HG02973 (cell line): ENCODE measurements at regions not wholly inside any gene's neighbourhood (a gene's known extent, or its start where the extent isn't known, plus 50 kb on each side); places are given as distances from the start of the nearest gene placed in this dataset.

Experiments used
- ATAC-seq: cut with Tn5 transposase; IDR thresholded peaks from one replicate; pipeline ENCODE4 v1.9.1; 2021; ENCODE audit warnings: moderate library complexity; ENCODE audit not compliant: unreplicated experiment

DNA sequence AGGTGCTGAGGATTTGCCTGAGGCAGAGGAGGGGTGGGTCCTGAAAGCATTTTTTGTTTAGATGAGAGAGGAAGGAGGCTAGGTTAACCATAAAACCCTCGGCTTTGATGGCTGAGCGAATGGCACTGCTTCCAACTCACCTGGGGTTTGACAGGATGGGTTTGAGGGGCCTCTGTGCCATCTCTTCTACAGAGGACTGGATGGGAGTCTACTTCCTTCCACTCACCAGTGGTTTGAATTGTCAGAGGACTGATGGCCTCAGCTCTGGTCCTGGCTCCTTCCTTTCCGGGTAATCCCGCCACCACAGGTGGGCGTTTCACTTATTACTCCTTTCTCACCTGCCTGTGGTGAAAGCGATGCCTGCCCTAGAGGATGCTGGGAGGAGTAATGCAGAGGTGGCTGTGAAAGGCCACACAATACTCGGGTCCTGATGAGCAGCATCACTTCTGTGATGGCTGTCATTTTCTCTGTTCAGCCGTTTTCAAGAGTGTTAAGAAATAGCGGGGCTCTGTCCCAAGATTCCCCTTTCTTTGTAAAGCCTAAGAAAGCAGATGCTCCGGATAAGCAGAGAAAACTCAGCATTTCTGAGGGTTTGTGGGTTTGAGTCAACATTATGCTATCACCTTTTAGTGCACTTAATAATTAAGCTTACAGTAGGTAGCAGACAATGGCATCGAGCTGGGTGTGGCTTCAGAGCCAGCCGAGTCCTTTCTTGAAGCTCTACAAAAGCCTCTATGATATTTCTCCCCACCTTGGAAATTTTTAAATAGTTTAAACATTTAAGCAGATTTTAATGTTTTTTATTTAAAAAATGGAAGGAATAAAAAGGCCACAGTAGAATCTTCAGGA lies 220.7 kb downstream of the HLX start:
- no peak for ATAC-seq

DNA sequence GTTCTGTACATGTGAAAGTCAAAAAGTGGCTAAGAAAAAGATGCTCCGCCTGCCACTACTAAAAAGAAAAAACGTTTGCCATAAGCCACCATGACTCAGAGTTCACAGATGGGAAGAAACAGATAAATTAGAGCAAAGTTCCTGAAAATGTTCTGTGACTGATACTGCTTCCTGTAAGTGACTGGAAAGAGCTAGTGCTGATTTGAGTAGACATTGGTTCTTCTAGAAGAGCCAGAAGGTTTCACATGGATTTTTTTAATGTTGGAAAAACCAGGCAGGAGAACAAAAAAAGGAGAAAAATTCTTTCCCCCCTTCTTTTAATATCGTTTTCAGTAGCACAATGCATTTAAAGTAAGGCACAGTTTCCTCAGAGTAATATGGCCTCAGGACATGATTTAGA lies 221.4 kb downstream of the HLX start:
- no peak for ATAC-seq

DNA sequence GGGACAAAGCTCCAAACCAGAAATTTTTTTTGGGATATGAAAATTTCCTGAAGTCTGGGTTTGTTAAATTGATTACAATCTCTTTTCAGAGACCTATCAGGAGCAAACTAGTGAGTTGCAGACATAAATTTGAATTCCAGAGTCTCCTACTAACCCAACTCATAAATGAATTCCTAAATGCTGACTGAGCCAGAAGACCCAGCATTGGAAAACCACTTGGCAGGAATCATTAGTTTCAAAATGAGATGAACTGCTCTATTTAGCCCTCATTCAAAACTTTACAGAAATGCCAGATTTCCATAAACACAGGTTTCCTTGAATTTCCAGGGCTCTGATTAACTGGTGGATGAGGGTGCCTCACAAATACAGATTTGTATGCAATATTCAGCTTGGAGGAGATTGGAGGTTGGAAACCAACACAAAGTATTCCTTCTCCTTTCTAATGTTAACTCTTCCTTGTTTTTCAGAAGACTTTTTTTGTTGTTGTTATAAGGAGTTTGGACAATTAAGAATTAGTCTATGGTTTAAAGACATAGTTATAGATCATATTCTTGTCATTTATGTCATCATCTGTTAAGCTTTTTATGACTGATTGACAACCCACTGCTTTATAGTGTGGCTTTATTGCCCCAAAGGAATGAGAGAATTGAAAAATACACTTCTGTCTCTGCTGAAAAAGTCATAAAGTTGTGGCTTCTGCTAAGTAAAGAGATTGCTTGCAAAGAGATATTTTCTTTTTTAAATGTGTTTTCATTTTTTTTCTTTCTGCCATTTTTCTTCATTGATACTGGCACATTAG lies 222.8 kb downstream of the HLX start:
- no peak for ATAC-seq

DNA sequence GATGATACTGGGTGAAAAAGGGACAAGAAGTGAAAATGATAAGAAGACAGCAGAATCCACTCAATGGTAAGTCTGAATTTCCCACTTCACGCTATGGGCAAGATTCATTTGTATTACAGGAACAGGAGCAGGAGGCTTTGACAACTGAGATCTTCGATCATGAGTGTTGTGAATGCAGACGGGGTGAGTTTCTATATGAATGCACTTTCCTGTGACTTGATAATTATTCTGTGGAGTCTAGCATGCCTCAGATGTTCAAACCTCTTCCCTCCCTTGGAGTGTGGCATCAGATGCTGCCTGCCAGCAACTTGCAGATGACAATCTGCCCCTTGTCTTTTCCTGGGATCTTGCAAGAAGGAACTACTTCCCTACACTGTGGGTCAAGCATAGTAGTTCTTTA lies 225.4 kb downstream of the HLX start:
- ATAC-seq = no peak

DNA sequence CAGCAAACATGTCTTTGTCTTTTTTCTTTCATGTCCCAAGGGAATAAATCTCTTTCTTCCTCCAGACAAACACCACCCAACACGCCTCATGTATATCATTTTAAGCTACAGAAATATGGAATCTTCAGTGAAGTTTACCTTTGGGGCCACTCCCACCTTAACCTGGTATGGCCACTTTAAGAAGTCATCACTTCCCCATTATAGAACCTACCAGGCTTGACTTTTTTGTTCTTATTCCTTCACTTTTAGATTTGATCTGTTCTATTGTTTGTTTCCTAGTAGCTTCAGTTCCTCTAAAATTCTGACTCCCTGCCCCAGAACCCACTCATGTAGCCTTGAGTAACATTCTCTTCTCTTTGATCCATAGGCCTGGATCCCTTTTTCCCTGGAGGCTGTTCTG lies 226.3 kb downstream of the HLX start:
- ATAC-seq = no peak

DNA sequence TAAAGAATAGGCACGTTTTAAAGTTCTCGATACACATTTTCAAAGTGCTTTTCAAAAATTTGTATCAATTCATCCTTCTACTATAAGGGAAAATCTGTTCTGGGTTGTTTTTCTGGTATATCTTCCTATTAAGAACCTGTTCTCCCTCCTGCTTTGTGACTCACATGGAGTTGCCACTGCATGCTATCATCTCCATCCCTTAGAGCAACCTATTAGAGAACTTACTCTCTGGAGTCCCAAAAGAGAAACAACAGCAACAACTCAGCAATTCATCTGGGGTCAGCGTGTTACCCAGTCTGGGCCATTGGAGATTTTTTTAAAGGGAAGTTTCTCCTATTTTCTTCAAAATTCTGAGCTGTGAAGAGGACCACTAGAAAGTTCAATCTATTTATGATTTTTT lies 227.4 kb downstream of the HLX start:
- no peak for ATAC-seq

DNA sequence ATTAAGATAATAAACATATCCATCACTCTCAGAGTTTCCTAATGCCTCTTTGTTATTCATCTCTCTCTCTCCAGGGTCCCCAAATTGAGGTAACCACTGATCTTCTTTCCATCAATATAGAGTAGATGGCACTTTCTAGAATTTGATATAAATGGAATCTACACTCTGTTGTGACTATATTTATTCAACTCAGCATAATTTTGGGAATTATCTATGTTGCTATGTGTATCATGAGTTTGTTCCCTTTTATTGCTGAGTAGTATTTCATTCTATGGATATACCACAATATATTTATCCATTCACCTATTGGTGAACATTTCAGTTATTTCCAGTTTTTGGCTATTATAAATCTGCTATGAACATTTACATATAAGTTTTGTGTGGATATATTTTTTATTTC lies 230.7 kb downstream of the HLX start:
- ATAC-seq = no peak

DNA sequence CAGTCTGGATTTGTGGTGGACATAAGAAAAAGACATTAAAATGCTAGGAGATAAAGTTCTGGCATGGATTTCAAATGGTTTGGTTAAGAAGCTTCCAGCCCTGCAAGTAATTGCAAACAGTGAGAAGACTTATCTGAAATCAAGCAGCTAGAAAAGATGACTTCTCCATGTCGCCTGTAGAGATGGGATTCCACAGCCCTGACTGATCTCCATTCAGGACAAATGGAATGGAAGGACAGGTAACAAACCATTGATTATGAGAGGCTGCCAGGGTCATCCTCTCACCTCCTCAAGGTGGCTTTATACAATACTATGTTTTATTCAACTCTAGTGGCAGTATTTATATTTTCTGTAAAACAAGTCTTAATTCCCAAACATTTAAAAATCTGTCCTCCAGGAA lies 237.9 kb downstream of the HLX start:
- no peak for ATAC-seq

DNA sequence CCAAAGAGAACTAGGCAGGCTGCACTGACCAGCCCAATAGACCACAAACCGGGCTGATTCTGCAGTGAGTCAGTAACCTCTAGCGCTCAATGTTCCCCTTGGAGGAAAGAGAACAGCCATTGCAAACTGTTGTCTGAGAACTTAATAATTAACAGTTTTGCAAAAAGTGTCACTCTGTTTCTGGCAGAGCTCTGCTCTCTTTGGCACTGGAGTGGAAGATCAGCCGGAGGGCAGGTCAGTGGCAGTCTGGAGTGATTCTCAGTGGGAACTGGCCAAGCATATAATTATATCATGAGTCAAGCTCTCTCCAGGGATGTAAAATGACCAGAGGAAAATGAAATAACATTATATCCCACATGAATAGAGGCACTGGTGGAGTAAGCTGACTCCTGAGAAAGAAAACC lies 238.3 kb downstream of the HLX start:
- ATAC-seq = no peak

DNA sequence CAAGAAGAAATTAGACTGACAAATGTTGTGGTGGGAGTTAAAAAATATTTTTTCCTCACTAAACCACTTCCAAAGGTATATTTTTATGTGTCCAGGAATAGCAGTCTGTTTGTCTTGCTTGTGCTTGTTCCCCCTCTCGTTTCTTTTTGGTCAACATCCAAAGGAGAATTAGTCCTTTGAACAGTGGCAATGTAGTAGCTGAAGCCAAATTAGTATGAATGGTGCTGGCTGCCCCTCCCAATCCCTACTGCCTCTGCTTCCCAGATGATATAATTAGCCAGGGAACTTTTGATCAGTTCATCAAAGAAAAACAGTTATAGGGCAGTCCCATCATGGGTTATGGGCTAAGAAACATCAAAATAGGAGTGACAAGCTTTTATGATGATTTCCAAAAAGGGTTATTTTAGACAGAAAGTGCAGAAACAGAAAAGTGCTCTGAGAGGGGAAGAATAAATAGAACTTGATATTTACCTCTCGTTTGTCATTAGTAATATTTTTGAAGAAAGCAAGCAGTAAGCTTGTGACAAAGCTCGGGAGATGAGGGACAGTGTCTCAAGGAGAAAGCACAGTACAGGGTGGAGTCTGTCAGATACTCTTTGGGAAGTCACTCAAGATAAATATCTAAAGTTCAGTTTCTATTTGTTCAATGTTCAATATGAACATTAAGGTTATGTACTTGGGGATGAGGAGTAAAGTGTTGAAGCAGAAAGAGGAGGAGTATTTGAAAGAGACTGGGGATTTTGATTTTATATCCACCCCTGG lies 239.1 kb downstream of the HLX start:
- no peak for ATAC-seq

DNA sequence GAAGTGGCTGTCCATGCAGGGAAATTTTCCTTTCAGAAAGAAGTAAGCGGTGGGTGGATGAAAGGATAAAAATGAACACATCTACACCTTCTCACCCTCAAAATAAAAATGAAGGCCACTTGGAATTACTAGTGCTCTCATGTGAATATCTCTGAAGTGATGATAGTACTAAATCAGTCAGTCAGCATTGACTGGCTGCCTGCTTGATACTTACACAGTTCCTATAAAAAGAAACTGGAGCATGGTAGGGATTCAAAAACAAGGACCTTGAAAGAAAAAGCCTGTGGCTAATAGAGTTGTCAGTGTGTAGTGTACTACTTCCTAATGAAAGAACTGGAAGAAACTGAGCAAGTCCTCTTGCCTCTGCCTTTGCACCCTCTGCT lies 239.7 kb downstream of the HLX start:
- ATAC-seq = no peak

DNA sequence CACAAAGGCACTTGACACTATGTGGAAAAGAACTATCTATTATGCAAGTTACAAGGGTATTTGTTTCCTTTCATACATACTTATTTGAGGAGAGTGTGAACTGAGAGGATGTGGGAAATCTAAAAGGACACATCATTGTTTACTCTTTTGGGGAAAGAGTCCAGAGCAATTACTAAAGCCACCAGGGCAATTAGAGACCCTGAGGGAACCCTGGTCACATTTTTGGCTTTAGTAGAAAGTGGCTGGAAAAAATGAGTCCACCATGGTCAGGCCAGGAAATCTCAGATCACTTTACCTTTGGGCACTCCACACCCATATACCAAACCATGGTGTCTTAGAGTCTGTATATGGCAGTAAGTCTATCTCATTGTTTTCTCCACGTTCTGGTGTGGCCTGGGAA lies 243.3 kb downstream of the HLX start:
- ATAC-seq = no peak

DNA sequence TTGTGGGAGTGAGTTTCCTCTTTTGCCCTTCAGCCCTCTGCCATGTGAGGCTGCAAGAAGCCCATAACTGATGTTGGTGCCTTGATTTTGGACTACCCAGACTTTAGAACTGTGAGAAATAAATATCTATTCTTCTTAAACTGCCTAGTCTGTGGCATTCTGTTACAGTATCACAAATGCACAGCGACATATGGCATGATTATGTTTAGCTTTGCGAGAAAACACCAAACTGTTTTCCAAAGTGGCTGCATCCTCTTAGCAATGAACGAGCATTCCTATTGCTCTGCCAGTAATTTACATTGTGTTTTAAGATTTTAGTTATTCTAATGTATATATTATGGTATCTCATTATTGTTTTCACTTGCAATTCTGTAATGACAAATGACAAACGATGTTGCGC lies 246.7 kb downstream of the HLX start:
- ATAC-seq = no peak

DNA sequence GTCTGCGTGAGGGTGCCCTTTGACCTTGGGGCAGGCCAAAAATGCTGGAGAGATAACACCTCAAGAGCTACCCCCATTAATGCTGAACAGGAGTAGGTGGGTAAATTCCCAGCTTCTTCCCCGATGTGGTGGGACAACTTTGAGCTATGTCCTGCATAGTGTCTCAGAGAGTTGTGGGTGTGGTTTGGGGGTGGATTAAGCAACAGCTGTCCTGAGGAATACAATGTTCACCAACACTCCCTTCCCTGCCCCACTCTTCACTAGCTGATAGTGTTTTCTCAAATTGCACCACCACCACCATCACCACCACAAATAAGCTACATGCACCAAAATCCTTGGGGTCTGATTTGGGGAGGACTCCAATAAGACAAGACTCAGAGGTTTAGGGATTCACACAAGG lies 258.4 kb downstream of the HLX start:
- no peak for ATAC-seq

DNA sequence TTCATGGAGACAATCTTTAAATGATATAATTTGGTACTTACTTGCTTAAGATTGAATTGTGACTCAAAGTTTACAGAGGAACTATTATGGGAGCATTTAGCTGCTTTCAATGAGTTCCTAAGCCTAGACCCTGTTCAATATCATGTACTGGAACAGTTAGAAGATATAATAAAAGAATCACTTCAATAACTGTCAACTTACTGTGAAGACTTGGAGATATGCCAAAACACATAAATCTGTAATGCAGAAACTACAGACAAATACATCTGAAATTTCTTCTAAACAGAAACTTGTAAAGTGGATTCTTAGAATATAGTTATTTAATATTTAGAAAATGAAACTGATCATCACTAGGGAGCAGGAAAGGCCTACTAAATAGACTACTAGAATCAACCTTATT lies 259.3 kb downstream of the HLX start:
- ATAC-seq = no peak

DNA sequence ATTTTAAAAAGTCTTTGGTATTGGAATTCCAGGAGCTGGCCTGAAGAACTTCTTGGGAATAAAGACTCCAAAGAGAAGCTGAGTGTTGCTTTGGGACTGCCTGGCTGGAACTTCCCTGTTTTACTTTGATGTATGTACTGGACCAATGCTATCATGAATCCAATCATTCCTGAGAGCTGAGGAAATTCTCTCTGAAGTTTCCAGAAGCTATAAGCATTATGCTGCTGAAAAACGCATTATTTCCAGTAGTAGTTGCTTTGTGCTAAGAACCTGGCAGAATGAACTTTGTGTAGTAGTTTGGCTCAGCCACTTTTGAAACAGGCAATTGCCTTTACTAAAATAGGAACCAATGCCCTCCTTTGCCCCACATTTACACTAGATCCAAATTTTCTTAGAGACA lies 260.7 kb downstream of the HLX start:
- no peak for ATAC-seq

DNA sequence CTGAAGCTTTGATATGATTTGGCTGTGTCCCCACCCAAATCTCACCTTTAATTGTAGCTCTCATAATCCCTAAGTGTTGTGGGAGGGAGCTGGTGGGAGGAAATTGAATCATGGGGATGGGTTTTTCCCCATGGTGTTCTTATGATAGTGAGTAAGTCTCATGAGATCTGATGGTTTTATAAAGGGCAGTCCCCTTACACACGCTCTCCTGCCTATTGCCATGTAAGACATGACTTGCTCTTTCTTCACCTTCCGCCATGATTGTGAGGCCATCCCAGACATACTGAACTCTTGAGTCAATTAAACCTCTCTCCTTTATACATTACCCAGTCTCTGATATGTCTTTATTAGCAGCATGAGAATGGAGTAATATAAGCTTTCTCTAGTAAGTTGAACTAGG lies 261.9 kb downstream of the HLX start:
- ATAC-seq = no peak

DNA sequence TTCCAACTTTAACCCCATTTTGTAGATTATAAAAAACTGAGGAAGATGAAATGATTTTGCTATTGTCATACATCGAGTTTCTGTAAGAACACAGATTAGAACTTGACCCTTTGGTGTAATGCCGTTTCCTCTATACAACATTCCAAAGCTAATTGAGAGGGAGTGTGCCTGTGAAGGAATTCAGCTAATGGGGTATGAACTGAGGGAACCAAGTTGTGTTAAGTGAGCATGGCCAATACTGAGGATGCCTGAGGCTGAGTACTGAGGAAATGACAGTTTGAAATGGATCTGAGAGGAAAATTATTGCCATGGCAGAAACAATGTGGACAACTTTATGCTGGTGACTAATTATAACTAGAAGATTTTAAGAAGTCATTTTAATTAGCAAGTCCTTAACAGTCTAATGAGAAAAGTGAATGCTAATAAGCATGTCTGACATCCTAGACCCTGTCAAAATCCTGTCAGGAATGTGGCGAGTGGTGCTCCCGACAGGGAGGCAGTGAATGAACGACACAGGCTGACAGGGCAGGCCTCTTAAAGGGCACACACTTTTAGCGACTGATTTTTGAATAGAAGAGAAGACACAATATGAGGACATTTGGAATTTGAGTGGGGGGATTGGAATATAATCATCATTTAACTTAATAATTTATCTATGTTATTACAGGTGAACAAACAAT lies 262.5 kb downstream of the HLX start:
- ATAC-seq = no peak

DNA sequence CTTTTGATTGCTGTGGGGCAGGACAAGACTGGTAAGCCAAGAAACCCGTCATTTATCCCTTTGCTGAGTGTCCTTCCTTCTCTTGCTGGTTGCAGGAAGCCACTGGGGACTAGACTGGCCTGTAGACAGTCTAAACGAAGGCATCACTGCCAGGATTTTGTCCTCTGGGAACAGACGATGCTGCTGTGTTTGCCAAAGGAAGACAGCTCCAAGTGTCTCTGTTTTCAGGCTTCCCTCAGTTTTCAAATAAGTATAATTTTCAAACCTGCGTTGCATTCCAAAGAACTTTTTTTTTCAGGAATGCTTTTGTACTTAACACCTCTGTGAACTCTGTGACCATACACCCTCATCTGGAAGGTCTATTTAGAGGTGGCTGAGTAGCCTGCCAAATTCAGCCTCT lies 269.4 kb downstream of the HLX start:
- no peak for ATAC-seq

DNA sequence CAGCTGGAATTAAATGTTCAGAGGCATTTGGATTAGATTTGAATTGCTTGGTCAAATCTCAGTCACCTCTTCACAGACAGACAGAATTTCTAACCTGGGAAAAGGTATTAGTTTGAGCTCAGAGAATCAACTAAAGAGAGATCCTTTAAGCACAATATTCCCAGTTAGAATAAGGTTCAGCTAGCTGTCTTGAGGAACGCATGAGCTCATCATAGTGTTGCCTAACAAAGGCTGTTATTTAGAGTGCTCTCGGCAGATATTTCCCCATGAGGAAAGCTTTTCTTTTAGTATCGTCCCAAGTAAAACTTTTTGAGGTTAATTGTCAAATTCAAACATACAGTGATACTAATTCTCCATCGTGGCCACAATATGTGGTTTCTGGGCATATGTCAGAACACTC lies 269.9 kb downstream of the HLX start:
- no peak for ATAC-seq

DNA sequence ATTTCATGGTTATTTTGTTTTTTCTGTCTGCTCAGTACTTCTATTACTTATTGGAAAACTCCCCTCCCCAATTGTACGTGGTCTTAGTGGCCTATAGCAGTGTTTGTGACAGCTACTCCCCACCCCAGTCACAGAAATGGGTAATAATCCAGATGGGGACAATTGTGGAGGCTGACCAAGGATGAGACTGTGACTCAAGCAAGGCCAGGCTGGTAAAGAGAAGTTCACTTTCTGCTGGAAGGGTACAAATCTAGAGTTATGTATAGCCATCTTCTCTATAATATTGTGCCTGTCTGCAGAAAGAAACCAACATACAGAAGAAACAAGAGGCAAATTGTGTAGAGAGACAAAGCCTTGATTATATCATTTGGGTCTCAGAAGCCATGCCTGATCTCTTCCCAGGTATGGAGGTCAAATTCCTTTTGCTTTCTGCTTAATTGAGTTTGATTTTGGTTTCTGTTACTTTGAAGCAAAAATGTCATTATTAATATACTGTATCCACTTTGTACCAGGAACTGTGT lies 270.4 kb downstream of the HLX start:
- ATAC-seq = no peak
